Glomerular visceral epithelial cell (primary cell): ENCODE measurements at regions not wholly inside any gene's neighbourhood (a gene's known extent, or its start where the extent isn't known, plus 50 kb on each side); places are given as distances from the start of the nearest gene placed in this dataset.
"Not testable (repeated sequence)": the region's sequence is repeated elsewhere in the genome, so short reads cannot be mapped to it uniquely, and the experiment has no call there.

Source experiments
- DNase-seq: peaks from one replicate; pipeline ENCODE4 v3.0.0-alpha.2; 2016; ENCODE audit errors: extremely low spot score

DNA sequence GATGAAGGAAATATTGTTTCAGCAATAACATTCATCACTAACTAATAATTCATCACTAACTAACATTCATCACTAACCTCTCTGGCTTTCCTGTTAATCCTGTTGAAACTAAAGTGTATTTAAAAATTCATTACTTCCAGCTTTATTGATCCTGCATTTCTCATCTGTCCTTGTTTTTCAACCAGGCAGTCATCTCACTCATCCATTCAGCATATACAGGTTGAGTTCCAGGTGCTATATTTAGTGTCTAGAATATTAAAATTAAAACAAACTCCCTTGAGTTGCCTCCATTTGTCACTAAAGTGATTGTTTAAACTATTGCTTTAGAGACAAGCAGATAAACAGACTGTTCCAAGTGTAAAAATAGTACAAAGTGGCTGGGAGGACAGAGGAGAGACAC lies 58.1 kb downstream of the ATXN7L3B start:
- no peak for DNase-seq

DNA sequence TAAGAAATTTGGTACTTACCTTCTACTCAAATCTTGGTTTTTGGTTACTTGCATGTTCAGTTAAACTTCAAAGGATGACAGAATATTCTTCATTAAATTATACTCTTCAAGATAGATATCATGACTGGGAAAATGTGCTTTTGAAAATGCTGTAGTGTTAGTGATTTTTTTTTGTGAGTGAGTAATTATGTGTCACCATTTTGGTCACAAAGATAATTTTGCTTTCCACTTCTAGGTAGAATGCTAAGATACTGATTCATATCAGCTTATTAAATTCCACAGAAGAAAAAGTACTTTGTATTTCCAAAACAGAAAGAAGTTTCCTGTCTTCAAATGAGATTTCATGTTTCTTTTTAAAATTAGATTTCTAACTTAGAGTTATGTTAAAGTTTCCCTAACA lies 61.2 kb downstream of the ATXN7L3B start:
- no peak for DNase-seq

DNA sequence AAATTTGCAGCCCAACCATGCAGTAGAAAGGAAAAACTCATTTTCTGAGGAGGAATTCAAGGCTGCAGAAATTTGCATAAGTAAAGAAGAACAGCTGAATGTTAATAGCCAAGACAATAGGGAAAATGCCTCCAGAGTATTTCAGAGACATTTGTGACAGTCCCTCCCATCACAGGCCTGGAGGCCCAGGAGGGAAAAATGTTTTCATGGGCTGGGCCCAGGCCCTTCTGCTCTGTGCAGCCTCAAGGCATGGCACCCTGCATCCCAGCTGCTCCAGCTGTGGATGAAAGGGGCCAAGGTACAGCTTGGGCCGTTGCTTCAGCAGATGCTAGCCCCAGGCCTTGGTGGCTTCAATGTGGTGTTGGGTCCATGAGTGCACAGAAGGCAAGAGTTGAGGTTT lies 62.3 kb downstream of the ATXN7L3B start:
- no peak for DNase-seq

DNA sequence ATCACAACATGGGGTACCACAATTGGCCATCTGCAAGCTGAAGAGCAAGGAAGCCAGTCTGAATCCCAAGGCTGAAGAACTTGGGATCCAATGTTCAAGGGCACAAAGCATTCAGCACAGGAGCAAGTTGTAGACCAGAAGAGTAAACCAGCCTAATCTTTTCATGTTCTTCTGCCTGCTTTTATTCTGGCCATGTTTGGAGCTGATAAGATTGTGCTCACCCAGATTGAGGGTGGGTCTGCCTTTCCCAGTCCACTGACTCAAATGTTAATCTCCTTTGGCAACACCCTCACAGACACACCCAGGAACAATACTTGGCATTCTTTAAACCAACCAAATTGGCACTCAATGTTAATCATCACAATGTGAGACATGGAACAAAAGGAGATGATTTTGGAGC lies 63.2 kb downstream of the ATXN7L3B start:
- not testable (repeated sequence) for DNase-seq

DNA sequence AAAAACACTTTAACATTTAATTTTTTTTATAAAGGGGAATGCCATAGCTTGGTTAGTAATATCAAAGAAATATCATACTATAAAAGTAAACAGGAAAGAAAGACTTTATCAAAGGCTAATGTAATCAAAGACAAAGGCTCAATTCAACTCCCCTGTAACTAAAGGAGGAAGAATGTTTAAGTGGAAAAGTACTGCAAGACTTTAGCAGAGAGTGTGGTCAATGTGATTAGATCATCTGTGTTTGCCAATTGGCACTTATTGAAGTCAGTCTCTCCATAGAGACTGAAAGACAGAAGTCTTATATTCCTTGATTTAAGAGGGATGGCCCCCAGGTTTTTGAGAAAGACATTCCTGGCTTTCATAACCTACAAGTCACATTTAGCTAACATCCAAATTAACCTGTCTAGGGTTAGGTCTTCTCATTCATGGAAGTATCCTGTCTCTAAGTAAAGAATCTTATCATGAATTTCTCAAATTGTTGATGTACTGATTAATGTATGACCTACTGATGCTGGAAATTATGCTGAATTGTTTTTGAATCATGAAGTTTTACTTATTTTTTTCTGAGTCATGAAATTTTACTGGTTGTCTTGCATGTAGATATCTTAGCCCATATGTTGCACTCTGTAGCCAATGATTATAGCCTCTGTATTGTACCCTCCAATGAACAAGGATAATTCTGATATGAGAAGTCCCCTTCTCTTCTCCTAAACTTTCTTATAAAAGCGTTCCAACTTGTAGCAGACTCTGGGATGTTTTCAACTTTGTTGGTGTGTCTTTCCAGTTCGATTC lies 65.4 kb downstream of the ATXN7L3B start:
- DNase-seq = no peak

DNA sequence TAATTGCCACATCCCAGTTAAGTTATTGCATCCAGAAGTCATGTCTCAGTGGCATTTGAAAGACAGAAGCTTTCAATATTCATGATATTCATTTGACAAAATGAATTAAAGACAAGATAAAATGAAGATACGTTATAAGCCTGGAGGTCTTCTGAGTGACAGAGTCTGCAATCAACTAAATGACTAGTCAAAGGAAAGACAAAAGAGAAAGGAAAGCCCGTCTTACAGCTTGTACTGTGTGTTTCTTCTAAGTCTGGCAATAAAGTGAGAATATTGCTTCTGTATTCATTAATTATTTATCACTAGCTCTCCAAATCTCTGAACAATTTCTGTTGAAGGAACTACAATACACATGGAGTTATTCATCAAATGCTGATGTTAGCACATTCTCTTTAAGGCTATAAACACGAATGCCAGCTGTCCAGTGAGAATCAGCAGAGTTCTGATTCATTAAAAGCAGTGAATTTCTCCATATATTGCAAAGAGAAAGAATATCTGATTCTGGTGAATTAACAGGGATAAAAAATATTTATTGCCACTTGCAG lies 70.7 kb downstream of the ATXN7L3B start:
- no peak for DNase-seq

DNA sequence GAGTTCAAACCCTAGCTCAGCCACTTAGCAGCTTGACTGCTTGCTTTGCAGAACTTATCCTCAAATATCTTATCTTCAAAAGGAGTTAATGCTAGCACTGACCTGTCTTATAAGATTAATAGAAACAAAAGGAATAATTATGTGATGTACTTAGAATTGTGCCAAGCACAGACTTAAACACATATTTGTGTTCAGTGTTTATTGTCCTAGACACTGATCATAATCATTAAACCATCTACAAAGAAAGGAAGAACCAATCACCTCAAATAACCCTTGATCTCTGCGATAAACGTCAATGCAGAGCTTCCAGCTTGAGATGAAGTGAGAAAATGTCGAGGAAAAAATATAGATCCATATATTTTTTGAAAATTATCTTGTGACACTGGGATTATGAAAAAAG lies 73.1 kb downstream of the ATXN7L3B start:
- DNase-seq = no peak

DNA sequence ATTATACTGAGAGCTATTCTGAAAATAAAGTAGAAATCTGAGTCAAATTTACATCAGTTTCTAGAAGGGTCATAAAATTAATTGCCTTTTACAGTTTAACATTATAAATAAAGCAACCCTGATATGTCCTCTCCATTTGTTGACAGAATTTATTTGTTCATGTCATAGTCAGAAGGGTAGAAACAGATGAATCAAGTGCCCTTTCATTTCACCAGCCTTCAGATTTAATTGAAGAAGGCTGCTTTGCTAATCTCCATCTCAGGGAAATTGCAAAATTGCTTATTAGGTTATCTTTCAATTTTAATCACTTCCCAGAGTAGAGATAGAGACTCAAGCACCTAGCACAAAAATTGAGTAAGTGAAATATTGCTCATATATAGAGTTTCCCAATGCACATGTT lies 76.8 kb downstream of the ATXN7L3B start:
- DNase-seq = no peak

DNA sequence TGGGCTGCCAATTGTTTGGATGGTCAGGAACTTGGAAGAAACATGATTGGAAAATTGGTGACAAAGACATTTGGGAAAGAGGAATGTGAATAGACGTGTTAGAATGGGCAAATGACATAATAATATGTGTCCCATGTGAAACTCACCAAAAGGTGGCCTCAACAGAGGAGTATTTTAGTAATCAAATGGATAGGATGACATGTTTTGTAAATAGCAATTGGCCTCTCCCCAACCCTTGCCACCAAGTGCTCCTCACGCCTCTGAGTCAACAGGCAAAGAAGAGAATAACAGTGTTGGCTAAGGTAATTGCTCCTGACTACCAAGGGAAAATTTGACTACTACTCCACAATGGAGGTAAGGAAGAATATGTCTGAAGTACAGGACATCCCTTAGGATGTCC lies 81.4 kb downstream of the ATXN7L3B start:
- DNase-seq = no peak

DNA sequence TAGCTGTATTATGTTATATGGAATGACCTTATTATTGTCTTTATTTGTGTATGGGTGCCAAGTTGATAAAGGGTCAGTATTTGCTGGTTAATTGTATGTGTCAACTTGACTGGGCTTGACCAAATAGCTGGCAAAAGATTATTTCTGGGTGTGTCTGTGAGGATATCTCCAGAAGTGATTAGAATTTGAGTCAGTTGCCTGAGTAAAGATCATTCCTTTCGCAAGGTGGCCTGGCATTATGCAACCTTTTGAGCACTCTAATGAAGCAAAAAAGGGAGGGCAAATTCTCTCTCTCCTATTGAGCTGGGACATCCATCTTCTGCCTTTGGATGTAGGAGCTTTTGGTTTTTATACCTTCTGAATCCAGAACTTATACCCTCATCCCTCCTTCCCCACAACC lies 82.2 kb downstream of the ATXN7L3B start:
- DNase-seq = no peak

DNA sequence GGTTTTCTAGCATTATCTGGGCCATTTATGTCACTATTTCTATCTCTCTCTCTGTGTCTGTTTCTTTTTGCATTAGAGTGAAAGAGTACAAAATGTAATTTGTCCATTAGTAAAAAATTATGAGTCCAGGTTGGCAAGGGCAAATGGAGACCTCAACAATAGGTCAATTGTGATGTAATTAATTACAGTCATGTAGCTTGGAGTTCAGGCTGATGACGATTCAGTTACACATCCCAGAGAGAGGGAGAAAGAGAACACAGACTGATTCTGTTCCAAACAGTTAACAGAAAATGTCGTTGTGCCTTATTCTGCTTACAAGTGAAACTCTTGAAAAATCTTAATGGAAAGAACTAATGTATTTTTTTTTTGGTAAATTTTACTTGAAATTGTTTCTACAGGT lies 83.3 kb downstream of the ATXN7L3B start:
- DNase-seq = no peak

DNA sequence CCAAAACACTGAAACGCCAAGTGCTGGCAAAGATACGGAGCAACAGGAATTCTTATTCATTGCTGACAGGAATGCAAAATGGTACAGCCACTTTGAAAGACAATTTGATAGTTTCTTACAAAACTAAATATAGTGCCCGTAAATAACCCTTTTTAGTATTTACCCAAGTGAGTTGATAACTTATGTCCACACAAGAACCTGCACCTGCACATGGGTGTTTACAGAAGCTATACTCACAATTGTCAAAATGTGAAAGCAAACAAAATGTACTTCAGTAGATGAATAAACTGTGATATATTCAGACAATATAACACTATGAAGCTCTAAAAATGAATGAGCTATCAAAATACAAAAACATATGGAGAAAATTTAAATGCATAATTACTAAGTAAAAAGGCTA lies 86.6 kb downstream of the ATXN7L3B start:
- no peak for DNase-seq

DNA sequence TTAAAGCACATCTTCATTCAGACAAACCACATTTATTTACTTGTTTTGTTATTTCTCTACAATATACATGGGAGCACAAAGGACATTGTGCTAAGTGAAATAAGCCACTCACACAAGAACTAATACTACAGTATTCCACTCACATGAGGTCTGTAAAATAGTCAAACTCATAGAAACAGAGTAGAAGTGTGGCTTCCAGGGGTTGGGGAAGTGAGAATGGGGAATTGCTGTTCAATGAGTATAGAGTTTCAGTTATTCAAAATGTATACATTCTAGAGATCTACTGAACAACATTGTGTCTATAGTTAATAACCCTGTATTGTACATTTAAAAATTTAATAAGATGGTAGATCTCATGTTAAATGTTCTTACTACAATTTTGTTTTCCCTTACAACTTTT lies 88.8 kb downstream of the ATXN7L3B start:
- no peak for DNase-seq

DNA sequence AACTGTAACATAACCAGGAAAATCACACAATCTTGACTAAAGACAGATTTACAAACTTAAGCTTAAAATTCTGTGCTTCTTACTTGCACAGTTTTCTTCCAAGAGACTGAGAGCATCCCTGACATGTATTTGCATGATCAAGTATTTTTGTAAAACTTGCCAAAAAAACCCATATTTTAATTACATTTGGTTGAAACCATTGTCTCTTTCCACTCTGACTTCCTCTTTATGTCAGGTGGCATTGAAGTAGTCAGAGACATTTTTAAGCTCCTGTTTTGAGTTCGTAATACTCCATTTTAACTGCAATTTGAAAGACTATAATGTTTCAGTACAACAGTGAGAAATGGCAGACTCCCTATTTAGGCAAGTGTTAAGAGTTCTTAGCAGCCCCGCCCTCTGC lies 103.6 kb downstream of the ATXN7L3B start:
- no peak for DNase-seq

DNA sequence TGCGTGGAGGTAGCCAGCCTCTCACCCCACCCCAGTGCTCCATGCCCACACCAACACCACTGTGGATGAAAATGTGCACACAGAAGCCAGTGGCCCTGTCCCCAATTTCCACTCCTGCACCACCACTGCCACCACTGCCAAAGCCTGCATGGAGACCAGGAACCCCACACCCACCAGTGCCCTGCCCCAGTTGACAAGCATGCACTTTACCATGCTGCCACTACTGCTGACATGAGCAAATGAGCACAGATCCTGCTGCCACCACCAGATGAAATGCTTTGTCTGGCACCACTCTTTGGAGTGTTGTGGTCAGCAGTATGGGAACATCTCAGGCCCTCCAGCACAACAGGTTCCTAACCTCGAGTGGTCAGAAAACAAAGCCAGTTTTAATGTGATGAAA lies 104.1 kb downstream of the ATXN7L3B start:
- no peak for DNase-seq

DNA sequence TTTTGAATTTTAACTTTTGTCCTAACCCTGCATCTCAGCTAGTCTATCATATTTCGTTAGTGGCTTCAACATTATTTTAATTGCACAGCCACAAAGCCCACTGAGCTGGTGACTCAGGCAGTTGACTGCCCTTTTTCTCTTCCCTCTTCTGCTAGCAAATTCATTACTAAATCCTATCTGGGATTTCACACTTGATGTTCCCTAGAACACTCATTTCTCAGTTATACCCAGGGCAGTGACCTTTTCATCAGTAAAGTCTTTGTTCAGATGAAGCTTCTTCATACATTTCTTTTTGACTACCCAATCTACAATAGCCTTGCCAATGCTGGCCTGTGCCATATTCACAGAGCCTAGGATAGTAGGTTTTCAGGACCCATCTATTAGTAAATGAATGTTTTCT lies 107.0 kb downstream of the ATXN7L3B start:
- no peak for DNase-seq

DNA sequence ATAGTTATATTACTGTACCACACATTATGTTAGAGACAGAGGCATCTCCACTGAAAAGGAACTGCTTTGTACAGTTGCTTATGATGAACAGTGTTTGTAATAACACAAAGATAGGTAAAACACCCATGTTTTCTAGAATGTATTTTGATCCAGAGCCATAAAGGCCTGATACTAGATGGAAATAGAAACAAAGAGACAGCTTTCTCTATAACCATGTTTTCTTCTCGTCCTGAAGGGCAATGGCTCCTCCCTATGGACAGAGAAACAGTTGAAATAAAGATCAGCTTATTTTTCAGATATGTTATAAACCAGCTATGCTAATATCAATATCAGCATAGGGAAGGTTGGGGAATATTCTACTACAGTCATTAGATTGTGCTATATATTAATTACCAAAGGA lies 109.2 kb downstream of the ATXN7L3B start:
- peak; percentile 7 for DNase-seq

DNA sequence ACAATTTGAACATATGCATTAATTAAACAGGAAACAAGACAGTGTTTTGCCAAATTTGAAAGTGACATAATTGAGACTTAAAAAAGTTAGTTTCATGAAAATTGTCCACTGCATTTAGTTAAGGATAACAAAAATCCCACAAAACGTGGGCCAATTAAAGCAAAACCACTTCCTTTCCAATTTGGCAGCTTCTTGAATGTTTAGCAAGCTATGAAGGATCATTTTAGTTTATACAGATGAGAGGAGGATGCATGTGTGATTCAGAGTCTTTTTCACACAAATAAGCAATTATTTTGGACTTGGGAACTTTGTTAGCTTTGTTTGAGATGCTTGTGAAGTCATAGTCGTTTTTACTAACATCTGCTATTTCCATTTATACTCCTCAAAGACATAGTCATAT lies 109.6 kb downstream of the ATXN7L3B start:
- no peak for DNase-seq

DNA sequence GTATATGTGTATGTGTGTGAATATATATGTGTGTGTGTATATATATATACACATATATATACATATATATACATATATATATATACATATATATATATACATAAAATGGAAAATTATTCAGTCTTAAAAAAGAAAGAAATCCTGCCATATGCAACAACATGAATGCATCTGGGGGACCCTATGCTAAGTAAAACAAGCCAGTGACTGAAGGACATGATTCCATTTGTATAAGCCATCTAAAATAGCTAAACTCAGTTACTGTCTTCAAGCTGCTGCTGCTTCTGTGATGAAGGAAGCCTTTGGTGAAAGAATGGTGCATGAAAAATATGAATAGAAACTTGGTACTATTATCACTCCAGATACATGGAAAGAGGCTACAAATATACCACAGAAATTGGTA lies 118.6 kb downstream of the ATXN7L3B start:
- DNase-seq = no peak

DNA sequence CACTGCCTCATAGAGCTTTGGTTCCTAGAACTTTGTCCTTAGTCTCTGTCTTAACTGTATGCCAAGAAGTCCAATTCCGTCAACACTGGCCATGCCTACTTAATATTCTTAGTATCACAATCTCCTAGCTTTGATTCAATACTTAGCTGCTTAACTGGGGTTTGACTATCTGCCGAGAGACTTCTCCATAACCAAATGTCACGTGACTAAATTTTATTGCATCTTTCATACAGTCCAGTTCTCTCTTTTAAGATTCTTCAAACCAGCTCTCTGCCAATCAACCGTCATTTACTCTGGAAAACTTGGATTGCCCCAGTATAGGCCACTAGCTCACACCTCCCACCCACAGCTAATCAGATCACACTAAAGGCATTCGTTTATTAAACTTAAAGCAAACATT lies 122.8 kb downstream of the ATXN7L3B start:
- DNase-seq = no peak

DNA sequence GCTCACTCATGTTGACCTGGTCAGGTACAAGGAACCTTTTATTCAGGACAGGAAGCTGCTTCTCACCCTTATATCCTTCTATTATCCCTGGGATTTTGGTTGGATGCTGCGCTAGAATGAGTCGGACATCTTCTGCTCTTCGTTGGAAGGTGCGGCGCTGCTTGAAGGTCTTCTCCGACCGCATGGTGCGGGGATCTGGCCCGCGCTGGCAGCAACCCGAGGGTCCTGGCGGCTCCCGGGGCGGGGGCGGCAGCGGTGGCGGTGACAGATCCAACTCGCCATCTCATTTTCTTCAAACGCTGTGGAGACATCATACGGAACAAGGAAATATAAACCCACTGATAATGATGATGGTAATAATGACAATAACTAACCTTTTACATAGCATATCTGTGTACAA lies 126.3 kb downstream of the ATXN7L3B start:
- DNase-seq = no peak

DNA sequence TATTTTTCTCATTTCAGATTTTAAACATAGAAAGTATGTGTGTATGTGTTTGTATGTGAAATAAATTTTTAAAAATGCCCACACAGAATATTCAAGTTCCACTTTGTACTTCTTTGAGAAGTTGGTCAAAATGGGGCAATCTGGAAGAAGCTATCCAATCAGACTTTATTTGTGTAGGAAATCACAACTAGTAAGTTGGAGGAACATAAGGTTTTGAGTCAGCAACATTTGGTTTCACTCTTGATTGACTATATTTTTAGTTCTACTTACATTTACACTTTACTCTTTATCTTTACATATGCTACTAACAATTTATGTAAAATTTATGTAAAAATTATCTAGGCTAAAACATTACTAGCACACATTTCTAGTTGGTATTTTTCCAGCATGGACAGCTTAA lies 128.1 kb downstream of the ATXN7L3B start:
- DNase-seq = no peak

DNA sequence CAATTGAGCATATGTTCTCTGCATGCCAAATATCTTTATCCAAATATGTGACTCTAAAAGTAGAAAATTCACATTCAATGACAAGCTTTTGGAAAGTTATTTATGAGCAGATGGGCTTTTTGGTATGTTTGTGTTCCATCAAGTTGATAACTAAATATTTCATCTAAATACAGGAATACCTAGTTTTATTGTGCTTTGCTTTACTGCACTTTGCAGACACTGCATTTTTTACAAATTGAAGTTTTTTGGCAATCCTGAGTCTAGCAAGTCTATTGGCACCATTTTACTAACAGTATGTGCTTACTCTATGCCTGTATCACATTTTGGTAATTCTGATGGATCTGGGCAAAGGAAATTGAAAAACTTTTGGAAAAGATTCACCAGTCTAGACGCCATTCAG lies 133.8 kb downstream of the ATXN7L3B start:
- DNase-seq = no peak

DNA sequence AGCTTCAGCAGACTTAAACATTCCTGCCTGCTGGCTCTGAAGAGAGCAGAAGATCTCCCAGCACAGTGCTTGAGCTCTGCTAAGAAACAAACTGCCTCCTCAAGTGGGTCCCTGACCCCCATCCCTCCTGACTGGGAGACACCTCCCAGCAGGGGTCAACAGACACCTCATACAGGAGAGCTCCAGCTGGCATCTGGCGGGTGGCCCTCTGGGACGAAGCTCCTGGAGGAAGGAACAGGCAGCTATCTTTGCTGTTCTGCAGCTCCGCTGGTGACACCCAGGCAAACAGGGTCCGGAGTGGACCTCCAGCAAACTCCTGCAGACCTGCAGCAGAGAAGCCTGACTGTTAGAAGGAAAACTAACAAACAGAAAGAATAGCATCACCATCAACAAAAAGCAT lies 139.3 kb downstream of the ATXN7L3B start:
- not testable (repeated sequence) for DNase-seq
